ENCODE measurements at regions not wholly inside any gene's neighbourhood (a gene's known extent, or its start where the extent isn't known, plus 50 kb on each side); places are given as distances from the start of the nearest gene placed in this dataset.

DNA sequence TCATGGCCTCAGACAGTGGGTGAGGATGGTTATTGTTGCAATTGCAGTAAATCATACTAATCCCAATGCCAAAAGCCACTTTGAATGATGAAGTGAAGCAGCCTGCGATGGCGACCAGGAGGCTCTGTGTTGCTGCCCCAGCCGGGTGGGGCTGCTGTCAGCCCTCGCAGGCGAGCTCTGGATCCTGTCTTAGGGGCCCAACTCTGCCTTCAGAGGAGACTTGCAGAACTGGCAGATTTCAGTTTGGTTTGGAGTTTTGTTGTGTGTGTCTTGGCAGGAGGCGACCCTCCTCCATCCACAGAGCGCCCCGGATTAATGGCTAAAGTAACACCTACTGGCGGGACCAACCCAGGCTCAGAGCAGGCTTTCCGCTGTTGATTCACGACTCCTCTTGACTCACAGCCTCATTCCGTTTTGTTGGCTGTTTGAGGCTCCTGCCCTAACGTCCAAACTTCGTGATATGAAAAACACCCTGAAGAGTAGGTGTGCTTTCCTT is 67.9 kb upstream of the BMPER start:
- Histone ChIP-seq H3K36me3 (replicated peaks; ENCODE audit: low read depth, low read length) (no peaks in the 10 kb centered on the region), H3K4me2 (ENCODE audit: low read length) (no peak overlapping the region), H3K4me3 (ENCODE audit: low read length) (no peak overlapping the region), H3K27ac (ENCODE audit: low read length) (no peak overlapping the region), H2AFZ (ENCODE audit: low read depth, low read length) (no peak overlapping the region), H3K79me2 (ENCODE audit: low read length) (no peaks in the 10 kb centered on the region), H3K4me1 (ENCODE audit: low read length) (no peaks in the 10 kb centered on the region), H3K9me3 (ENCODE audit: insufficient read depth, low read length) (no peaks in the 10 kb centered on the region; the same call in 1 of the 2 replicates), H4K20me1 (ENCODE audit: insufficient read depth, low read length) (no peaks in the 10 kb centered on the region), H3K9ac (ENCODE audit: low read length) (no peak overlapping the region), H3K27me3 (ENCODE audit: low read depth, low read length) (no peaks in the 10 kb centered on the region)
- TF ChIP-seq EZH2phosphoT487 (IDR thresholded peaks at IDR 0.05; ENCODE audit: low read depth), result no peak
- no peak for TF ChIP-seq CTCF (IDR thresholded peaks at IDR 0.05; ENCODE audit: low read depth, low read length)

DNA sequence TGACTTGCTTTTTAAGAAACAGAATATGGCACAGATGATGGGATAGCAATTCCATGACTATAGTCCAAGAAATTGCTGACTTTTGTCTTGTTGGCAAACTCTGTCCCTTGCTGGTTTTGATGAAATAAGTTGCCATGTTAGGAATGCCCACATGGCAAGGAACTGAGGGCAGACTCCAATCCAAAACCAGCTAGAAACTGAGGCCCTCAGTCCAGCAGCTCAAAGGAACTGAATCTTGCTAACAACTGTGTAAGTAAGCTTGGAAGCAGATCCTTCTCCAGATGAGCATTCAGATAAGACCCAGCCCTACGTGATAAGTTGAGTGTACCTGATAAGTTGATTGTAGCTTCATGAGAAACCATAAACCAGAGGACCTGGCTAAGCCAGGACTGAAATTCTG is 64.3 kb upstream of the BMPER start:
- Histone ChIP-seq H3K9me3 (ENCODE audit: insufficient read depth, low read length) (no peaks in the 10 kb centered on the region; the same call in 1 of the 2 replicates), H3K4me1 (ENCODE audit: low read length) (no peaks in the 10 kb centered on the region), H3K4me3 (ENCODE audit: low read length) (no peak overlapping the region), H4K20me1 (ENCODE audit: insufficient read depth, low read length) (no peaks in the 10 kb centered on the region), H3K27ac (ENCODE audit: low read length) (no peak overlapping the region), H3K4me2 (ENCODE audit: low read length) (no peak overlapping the region), H3K27me3 (ENCODE audit: low read depth, low read length) (no peaks in the 10 kb centered on the region), H2AFZ (ENCODE audit: low read depth, low read length) (no peak overlapping the region), H3K79me2 (ENCODE audit: low read length) (no peaks in the 10 kb centered on the region), H3K36me3 (replicated peaks; ENCODE audit: low read depth, low read length) (no peaks in the 10 kb centered on the region), H3K9ac (ENCODE audit: low read length) (no peak overlapping the region)
- no peak for TF ChIP-seq EZH2phosphoT487 (IDR thresholded peaks at IDR 0.05; ENCODE audit: low read depth)
- TF ChIP-seq CTCF (IDR thresholded peaks at IDR 0.05; ENCODE audit: low read depth, low read length), result no peak

DNA sequence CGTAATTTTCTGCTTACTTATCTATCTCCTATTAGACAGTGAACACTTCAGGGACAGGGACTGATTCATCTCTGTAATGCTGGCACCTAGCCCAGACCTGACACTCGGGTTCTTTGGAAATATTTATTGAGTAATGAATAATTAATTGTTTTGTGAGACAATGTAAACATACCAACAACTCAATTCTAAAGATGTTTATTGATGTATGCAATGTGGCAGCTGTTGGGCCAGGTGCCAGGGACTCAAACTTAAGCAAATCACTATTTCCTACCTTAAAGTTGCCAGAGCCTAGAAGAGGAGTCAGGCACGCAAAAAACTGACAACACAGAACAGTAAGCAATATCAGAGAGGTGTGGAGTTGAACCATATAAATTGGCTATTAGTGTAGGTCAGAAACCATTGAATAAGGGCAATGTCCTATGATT is 63.6 kb upstream of the BMPER start:
- Histone ChIP-seq H3K9me3 (ENCODE audit: insufficient read depth, low read length) (no peaks in the 10 kb centered on the region; the same call in 1 of the 2 replicates), H3K4me2 (ENCODE audit: low read length) (no peak overlapping the region), H3K4me1 (ENCODE audit: low read length) (no peaks in the 10 kb centered on the region), H2AFZ (ENCODE audit: low read depth, low read length) (no peak overlapping the region), H3K27ac (ENCODE audit: low read length) (no peak overlapping the region), H3K79me2 (ENCODE audit: low read length) (no peaks in the 10 kb centered on the region), H3K4me3 (ENCODE audit: low read length) (no peak overlapping the region), H4K20me1 (ENCODE audit: insufficient read depth, low read length) (no peaks in the 10 kb centered on the region), H3K27me3 (ENCODE audit: low read depth, low read length) (no peaks in the 10 kb centered on the region), H3K36me3 (replicated peaks; ENCODE audit: low read depth, low read length) (no peaks in the 10 kb centered on the region), H3K9ac (ENCODE audit: low read length) (no peak overlapping the region)
- no peak for TF ChIP-seq CTCF (IDR thresholded peaks at IDR 0.05; ENCODE audit: low read depth, low read length)
- no peak for TF ChIP-seq EZH2phosphoT487 (IDR thresholded peaks at IDR 0.05; ENCODE audit: low read depth)

GRCh38 chr7:33842150-33842549 is 63.2 kb upstream of the BMPER start:
- Histone ChIP-seq H3K27ac (ENCODE audit: low read length) (no peak overlapping the region), H3K27me3 (ENCODE audit: low read depth, low read length) (no peaks in the 10 kb centered on the region), H4K20me1 (ENCODE audit: insufficient read depth, low read length) (no peaks in the 10 kb centered on the region), H2AFZ (ENCODE audit: low read depth, low read length) (no peak overlapping the region), H3K36me3 (replicated peaks; ENCODE audit: low read depth, low read length) (no peaks in the 10 kb centered on the region), H3K9ac (ENCODE audit: low read length) (no peak overlapping the region), H3K79me2 (ENCODE audit: low read length) (no peaks in the 10 kb centered on the region), H3K4me2 (ENCODE audit: low read length) (no peak overlapping the region), H3K4me3 (ENCODE audit: low read length) (no peak overlapping the region), H3K9me3 (ENCODE audit: insufficient read depth, low read length) (no peaks in the 10 kb centered on the region; the same call in 1 of the 2 replicates), H3K4me1 (ENCODE audit: low read length) (no peaks in the 10 kb centered on the region)
- TF ChIP-seq EZH2phosphoT487 (IDR thresholded peaks at IDR 0.05; ENCODE audit: low read depth) (no peak), CTCF (IDR thresholded peaks at IDR 0.05; ENCODE audit: low read depth, low read length) (no peak)

All from OCI-LY3 (cell line).